ENCODE measurements at regions not wholly inside any gene's neighbourhood (a gene's known extent, or its start where the extent isn't known, plus 50 kb on each side); places are given as distances from the start of the nearest gene placed in this dataset.

DNA sequence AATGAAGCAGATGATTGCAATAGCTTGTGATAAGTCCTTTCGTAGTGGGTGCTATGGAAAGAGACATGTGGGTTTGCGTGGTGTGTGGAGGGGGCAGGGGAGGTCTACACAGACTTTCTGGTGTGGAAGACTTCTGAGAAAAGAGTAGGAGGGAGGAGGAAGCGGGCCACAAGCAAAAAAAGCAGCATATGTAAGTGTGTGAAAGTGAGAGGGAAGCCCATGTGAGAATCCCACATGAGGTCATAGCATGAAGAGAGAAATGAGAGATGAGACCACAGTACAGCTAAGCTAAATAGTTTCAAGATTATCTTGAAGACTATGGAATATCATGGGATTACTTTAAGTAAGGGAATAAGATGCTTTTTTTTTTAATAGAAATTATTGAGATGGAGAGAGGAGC, 2039.9 kb upstream of the TENM3 start:
- DNase-seq = no peak

DNA sequence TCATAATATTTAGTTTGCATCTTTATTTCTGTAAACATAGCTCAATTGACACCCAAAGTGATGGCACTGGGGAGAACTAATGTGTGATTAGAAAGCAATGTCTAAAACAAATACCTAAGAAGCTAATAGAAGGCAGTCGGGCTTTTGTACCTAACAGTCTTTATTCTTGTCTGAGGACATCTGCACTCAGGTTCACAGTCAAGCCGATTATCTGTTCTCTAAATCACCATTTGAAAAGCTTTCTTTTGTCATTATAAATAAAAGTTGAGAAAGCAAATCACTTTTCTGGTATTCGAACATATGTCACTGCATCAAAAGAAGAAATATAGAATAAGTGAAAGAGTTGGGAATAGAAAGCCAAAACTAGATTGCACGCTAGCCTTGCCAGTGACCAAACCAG, 2037.9 kb upstream of the TENM3 start:
- no peak for DNase-seq

DNA sequence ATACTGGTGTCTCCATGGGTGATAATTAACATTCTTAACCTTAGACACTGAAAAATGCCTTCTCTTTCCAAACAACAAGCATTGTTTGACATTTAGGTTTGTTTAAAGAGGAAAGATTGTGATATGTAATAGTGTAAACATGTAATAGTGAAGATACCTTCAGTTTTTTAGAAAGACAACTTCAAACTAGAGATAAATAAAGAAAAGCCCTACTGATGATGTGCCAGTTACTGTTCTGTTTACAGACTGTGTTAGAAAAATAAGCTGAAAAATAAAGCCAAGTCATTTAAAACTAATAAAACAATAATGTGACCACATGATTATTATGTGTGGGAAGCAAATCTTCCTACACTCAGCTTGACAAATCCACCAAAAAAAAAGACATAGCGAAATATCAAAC, 2035.3 kb upstream of the TENM3 start:
- DNase-seq = no peak

DNA sequence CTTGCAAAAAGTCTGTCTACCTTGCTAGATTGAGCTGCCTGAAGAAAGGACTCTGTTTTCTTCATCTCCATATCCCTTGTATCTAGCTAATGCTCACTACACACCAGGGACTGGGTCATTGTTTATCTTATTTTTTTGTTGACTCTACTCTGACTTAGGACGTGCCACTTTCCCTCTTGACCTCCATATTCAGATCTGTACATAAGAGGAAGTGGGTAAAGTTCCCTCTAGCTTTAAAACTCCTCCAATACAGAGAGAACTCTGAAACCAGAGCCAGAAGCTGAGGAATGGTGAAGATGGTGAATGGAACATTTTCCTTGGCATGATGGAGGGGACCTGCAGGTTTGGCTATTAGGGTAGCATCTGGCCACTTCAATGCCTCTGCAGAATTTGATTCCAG, 2026.1 kb upstream of the TENM3 start:
- no peak for DNase-seq

DNA sequence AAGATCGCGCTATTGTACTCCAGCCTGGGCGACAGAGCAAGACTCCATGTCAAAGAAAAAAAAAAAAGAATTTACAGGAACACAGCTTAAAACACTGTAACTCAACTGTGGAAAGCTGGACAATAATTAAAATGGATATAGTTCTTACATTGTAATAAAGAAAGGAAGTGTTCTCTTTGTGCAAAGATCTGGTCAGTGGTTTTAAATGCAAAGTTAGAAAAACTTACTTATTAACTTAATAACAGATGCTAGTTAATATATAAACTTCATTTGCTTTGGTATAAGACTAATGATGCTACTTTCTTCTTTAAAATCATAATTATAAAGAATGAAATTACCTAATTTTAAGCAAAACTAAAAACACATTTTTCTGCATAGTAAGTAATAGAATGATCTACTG, 2024.1 kb upstream of the TENM3 start:
- DNase-seq = no peak

DNA sequence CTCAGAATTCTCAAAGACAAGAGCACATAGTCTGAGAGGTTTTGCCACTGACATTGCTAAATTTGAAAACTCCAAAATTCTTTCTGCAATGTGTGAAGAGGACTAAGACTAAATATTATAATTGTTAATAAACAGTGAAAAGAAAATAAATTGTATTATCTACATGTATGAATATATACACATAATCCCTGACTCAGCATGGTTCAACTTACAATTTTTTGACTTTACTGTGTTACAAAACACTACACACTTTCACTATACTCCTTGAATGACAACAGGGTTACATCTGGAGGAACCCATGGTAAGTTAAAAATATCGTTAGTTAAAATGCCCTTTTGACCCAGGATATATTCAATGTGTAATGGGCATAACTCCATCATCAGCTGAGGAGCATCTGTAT, 2017.2 kb upstream of the TENM3 start:
- DNase-seq = no peak

DNA sequence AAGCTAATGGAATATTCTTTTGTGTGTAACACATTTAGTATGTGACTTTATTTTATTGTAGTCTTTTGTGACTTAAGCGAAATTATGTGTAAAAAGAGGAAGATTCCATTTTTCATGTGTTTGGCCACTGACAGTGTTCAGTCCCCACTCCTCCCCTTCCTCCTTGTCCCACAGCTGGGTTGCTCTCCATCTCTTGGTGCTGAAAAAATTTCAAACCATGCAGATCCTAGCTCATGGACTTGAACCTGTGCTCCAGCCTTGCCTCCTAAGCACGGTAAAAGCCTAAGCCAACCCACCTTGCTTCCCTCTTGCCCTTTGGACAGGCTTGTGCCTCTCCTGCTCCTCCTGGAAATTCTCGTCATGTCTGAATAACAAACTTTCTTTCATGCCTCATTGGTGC, 2008.5 kb upstream of the TENM3 start:
- DNase-seq = no peak

DNA sequence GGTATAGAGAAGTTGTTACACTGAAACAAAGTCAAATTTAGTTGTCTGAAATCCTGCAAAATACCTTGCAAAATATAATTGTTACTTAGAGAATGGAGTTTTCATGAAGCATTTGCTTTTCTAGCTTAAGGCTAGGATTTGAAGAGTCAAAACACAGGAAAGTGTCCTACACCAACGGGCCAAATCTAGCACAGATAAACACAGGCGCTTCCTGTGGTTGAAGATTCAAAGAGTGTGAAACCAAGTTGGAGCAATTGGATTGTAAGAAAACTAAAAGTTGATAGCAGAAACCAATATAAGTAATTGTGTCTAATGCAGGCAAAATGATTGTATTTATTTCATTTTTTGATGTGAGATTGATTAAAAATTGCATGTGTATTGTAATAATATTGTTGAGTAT, 2002.5 kb upstream of the TENM3 start:
- no peak for DNase-seq

DNA sequence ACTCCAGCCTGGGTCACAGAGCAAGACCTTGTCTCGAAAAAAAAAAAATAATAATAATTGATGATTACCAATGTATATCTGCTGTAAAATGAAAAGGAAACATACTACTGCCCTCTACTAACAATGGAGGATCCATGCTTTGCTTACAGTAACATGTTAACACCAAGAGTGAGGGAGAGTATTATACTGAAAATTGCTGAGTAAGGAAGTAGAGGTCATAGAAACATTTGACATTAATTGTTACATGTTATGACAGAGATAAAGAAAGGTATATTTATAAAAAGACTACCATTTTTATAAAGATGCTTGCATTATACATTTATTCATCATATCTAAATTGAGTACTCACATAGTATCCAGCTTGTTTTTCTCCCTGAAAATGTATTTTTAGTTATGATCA, 1989.8 kb upstream of the TENM3 start:
- no peak for DNase-seq

DNA sequence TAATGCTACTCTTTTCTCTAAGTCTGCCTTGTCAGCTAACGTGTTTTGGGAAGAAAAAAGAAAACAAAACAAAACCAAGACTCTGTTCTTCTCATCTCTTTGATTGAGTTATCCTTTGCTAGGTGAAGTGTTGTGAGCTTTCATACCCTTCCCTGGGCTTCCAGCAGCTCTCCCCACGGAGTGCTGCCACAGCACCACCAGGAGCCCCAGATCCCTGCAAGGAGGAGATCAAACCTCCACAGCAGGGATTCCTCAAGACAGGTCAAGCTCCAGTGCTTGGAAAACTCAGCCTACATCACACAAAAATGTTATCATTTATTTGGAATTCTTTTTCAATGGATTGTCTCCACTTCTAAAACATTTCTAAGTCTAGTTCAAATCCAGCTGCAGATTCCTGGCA, 1981.9 kb upstream of the TENM3 start:
- no peak for DNase-seq

DNA sequence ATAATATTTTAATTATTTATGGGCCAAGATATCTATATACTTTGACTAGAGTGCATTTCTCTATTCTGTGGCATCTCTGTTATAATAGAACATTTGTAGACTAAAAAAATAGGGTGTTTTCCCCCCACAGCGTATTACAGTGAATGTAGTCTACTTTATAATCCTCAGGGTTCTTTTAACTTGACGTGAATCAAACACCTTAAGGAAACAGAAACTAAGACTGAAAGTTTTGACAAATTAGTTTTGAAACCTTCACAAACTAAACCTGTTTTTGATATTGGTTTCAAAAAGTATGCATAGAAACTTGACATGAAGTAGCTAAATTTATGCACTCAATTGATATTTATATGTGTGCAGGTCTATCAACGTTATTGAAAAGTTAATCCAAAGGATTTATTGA, 1963.1 kb upstream of the TENM3 start:
- DNase-seq = no peak

DNA sequence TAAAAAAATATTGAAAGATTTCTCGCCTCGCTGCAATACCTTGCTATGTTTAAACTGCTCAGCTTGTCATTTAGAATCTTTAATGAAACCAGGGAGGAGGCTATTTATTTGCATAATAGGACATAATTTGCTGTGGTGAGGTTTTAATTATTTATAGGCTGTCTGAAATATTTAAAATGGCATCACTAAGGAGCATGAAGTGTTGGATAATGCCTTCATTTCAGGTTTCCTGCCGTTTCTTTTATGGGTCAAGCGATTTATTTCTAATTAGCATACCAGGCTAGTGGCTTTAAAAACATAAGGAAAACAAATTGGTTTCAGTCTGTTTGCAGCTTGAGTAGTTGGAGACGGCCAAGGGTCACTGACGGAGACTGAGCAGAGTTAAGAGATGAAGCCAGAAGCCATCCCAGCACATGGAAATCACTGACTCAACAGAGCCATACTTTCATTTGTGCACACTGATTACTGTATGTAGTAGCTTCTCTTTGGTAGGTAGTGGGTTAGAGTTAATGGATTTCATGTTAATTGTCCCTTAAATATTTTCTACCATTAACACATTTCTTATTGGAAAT, 1962.4 kb upstream of the TENM3 start:
- DNase-seq = peak; percentile 9 to 52

DNA sequence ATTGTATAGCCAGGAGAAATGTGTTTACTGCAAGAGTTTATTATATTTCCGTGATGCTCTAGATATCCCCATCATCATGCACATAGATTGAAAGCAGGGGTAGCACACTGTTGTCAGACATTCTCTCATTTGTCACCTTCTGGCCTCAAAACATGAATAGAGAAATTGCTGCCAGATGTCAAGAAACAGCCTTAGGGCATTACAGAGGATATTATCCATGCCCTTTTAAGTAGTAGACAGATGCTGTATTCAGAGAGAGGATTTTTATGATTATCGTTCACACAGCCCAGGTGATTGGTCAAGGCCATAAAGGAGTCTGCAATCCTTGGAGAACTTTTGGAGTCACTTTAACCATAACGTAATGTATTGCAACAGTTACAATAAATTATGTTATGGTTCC, 1961.5 kb upstream of the TENM3 start:
- no peak for DNase-seq

DNA sequence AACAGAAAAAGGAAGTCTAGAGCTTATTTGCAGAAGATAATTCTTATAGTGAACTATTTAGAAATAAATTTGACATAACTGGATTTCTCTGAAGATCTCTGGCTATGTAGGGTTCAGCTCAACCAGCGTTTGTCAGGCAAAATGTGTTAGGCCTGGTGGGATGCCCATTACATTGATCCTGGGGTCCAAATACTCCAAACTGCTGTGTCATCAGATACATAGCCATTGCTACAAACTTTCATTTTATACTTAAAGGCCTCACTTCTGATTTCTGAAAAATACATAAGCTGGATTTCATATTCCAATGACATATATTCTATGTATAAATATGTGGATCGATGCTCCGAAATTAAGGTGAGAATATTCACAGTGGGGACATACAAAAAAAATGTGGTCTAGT, 1958.9 kb upstream of the TENM3 start:
- no peak for DNase-seq

DNA sequence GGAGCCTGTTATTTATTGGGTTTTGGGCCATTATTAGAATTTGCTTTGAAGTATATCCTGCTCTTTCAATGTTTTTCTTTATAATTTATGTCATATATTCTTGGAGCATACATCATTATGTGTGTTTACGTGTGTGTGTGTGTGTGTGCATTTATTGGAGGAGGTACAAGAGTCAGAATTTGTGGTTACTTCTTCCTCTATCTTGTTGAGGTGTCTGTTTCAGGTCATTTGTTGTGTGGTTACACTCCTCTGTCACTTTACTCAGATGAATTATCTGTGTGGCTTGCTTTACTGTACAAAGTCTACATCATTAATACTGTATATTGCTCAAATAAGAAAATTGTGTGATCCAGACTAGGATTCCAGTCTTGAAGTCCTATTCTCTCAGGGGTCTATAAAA, 1957.4 kb upstream of the TENM3 start:
- DNase-seq = no peak

DNA sequence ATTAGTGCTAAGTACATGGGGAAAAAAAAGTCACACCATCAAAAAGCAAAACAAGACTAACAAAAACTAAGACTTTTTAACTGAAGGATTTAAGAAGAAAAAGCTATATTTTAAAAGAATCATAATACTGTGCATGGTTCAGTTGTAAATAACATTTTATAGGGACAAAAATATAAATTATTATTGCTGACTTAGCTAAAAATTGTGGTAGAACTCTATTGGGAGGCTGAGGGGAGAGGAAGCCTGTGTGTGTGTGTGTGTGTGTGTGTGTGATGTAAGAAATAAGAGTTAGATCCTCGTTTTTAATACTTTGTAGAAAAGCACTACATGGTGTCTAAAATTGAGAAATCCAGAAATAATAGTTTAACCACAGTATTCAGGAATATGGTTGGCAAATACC, 1950.9 kb upstream of the TENM3 start:
- no peak for DNase-seq

DNA sequence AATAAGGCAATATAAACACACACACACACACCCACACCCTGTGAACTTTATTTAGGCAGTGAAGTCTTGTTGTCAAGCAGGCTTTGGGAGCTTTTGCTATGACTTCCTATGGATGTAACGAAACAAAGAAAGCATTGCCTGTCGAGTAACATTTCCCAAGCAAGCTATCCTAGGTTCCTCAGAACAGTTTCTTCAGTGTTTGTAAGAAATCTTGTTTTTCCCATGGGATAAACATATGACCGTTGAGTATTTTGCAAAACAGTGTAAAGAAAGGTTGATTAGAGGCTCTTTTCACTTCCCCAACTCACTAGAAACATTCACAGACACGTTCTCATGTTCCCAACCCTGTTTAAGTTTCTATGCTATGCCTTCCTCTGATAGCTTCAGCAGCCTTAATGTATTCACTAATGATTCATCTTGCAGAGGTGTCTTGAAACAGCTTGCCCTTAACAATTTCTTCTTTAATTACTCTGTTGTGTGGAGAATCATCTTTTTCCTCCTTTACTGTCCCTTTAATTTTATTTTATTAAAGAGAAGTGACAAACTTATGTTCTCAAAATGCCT, 1947.1 kb upstream of the TENM3 start:
- no peak for DNase-seq

DNA sequence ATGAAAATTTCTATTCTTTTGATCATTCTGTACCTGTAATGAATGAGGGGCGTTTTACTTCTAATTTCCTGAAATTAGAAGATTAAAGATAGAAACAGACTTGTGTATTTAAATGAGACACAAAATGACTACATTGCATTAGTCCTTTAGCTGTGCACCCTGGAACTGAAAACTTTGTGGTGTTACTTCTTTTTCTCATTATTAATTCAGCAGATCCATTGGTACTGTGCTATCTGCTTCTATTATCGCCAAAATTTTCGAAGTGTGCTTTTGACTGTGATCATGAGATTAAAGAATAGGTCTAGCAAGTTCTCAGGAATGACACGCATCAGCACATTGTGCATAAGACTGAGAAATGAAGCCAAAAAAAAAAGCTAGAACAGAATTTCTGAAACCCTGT, 1938.9 kb upstream of the TENM3 start:
- DNase-seq = no peak

DNA sequence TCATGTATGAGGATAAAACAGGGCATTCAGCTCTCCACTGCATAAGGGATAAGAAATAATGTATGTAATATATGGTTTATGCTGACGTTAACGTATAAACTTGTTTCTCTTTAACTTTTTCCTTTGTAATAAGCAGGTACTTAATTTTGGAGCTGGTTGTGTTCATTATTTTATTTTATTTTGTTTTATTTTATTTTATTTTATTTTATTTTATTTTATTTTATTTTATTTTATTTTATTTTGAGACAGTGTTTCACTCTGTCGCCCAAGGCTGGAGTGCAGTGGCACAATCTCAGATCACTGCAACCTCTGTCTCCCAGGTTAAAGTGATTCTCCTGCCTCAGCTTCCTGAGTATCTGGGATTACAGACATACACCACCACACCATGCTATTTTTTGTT, 1932.6 kb upstream of the TENM3 start:
- no peak for DNase-seq

DNA sequence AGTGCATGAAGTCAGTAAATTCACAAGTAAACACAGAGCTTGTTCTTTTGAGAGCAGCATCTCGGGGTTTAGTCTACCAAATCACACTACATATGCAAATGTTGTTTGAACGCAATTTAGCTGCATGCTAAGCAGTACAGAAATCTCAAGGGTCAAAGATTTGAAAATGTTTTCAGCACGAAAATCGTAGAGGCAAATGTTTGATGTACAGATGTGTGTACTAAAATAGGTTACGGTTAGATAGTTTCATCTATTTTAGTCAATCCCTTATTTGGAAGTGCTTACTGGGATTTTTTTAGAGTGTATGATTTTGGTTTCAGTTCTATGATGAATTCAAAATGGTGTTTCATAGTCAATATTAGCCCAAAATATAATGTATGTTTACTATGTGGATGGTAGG, 1928.2 kb upstream of the TENM3 start:
- DNase-seq = peak in 1 of 2 experiments; percentile 4

DNA sequence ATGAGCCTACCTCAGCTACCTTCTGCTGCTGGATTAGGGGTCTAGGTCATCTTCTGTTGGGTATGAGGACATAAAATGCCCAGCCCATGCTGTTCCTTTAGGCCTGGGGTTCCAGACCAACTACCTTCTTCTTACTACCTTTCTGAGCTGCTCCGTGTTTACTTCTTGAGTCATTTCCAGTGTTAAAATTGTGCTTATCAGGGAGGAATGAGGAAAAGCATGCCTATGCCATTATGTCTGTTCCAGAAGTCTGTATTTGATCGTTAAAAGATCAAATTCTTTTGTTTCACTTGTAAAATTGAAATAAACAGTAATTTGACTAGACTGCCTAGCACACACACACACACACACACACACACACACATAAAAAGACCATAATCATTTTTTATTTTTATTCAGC, 1912.7 kb upstream of the TENM3 start:
- no peak for DNase-seq

DNA sequence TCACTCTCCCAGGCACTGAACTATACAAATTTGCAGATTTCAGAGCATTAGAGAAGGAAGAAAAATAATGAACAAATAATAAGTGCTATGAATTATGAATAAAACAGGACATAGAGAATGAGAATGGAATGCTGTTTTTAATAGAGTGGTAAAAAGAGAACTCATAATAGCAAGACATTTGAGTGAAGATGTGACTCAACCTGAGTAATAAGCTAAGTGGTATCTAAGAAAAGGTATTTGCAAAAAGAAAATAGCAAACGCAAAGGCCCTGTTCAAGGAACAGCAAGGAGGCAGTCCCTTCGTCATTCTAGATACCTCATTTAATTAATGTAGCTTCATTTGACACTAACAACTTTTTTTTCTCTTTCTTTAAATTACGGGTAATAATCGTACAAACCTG, 1910.0 kb upstream of the TENM3 start:
- DNase-seq = no peak

DNA sequence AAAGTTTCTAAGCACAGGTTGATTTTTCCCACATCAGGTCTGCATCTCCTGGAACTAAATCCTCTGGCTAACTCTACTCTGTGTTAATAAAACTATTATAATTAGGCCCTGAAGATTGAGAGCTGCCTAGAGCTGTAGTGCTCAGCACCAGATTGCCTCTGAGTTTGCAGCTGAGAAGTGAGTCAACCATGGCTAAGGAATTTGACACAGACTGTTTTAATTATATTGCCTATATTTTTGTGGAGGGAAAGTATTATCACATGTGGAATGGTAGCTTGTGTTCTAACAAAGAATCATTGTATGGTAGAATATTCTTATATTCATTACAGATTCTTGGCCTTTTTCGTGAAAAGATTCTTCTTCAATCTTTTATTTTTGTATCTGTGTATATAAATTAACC, 1907.6 kb upstream of the TENM3 start:
- no peak for DNase-seq

DNA sequence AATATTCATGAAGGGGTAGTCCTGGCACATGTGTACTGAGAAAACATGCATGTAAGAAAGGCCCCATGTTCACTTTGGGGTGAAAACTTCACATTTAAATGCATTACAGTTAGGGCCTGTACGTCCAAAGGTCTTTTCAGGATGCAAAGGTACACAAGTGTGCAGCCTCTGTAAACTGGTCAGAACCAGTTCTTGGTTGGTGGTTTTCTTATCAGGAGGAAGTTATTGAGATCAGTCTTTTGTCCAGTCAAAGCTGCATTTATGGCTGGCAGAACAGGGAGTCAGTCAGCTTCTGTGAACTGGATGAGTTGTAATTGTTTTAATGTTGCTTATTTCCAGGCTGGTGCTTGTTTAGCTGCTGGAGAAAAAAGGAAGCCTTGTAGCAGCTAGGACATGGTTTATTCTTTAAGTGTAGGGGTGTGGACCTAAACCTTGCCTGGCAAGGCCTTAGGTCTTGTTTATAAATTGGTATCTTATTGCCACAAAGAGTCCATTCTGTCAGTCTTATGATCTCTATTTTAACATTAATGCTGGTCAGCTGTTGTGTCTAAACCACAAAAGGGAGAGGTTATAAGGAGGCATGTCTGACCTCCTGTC, 1906.6 kb upstream of the TENM3 start:
- no peak for DNase-seq

DNA sequence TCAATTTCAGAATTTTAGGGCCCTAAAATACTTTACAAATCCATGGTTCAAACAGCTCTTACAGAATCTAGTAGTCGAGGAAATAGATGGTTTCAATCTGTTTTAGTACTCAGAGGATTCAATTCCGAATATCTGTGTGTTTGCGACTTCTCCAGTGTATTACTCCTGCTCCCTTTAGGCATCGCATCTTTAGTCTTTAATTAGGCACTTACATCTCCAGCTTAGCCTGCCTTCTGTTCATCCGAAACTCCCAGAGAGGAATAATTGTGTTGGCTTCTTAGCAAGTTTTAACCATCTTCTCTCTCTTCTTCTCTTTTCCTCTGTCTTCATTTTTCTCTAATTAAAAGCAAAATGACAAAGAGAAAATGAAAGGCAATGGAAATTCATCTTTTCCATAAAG, 1901.3 kb upstream of the TENM3 start:
- DNase-seq = no peak

Data from NCI-H526 (cell line).